GM13977 (cell line): ENCODE measurements at regions not wholly inside any gene's neighbourhood (a gene's known extent, or its start where the extent isn't known, plus 50 kb on each side); places are given as distances from the start of the nearest gene placed in this dataset.

Source experiments
- DNase-seq: peaks from one replicate; pipeline ENCODE4 v3.0.0; 2012; ENCODE audit warnings: low spot score
- CTCF ChIP-seq: IDR thresholded peaks from 2 replicates; pipeline ENCODE4 v1.5.1; 2012; ENCODE audit warnings: mild to moderate bottlenecking, control low read depth; ENCODE audit not compliant: insufficient read depth; ENCODE audit errors: extremely low read depth, missing control alignments
- in situ Hi-C: fragments of 300-500 bp; cut with MboI; formaldehyde crosslinking; loops from one replicate; pipeline ENCODE4 v1.12.0; 2022; ENCODE audit warnings: low sequenced_read_pairs, low pct_unique_long_range_greater_than_20kb, mixed read lengths, inconsistent platforms; ENCODE audit not compliant: unreplicated experiment

GRCh38 chr11:131095511-131096185 lies 179.4 kb upstream of the SNX19 start:
- no peak for TF ChIP-seq CTCF
- DNase-seq: no peak
- in situ Hi-C loops: no loop called here

- no peak for DNase-seq
- in situ Hi-C loops: no loop called here
- no peak for TF ChIP-seq CTCF
Measured at GRCh38 chr11:131099013-131099412, 182.7 kb upstream of the SNX19 start.

- in situ Hi-C loops: no loop called here
- no peak for DNase-seq
- no peak for TF ChIP-seq CTCF
Measured at GRCh38 chr11:131099746-131100145, 183.5 kb upstream of the SNX19 start.

GRCh38 chr11:131108760-131109159 lies 192.5 kb upstream of the SNX19 start:
- DNase-seq: no peak
- TF ChIP-seq CTCF: no peak
- in situ Hi-C loops: no loop called here

- in situ Hi-C loops: no loop called here
- TF ChIP-seq CTCF: no peak
- DNase-seq: no peak
Measured at GRCh38 chr11:131109257-131109656, 193.0 kb upstream of the SNX19 start.

- DNase-seq: no peak
- TF ChIP-seq CTCF: no peak
- in situ Hi-C loops: no loop called here
Measured at GRCh38 chr11:131109790-131110189, 193.5 kb upstream of the SNX19 start.

- TF ChIP-seq CTCF: no peak
- in situ Hi-C loops: no loop called here
Measured at GRCh38 chr11:131111775-131112174, 195.5 kb upstream of the SNX19 start.

More at GRCh38 chr11:131111775-131112174, 195.5 kb upstream of the SNX19 start:
- DNase-seq: no peak
